ENCODE measurements at regions not wholly inside any gene's neighbourhood (a gene's known extent, or its start where the extent isn't known, plus 50 kb on each side); places are given as distances from the start of the nearest gene placed in this dataset.

DNA sequence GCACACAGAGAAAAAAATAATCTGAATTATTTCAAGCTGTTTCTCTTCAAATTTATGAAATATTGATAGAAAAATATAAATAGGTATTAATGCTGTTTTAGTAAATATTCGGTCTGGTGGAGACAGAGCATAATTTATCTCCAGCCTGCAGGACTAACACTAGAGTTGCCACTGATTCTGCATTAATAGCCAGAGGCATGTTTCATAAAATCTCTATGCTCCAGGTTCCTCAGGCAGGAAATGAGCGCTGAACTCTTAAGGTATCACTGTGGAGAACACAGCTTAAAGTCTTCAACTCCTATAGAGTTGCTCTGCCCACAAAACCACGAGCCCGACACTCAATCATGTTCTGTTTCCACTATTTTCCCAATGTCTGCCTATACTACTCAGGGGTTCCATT is 470.0 kb upstream of the TMPO start:
- Histone ChIP-seq H3K4me1 (no peaks in the 10 kb centered on the region), H3K36me3 (no peaks in the 10 kb centered on the region), H3K27ac (no peak overlapping the region), H3K27me3 (no peaks in the 10 kb centered on the region), H3K9me3 (peaks cover 0 to 10% (median 2%) of the 10 kb centered on the region in 4 donors), H3K4me3 (no peak overlapping the region)
- no peak for DNase-seq (ENCODE audit: low spot score in 2 of 2)
- no peak for TF ChIP-seq POLR2A (IDR thresholded peaks at IDR 0.05)
- TF ChIP-seq EP300 (IDR thresholded peaks at IDR 0.05) = no peak
- TF ChIP-seq, protein P1, sequence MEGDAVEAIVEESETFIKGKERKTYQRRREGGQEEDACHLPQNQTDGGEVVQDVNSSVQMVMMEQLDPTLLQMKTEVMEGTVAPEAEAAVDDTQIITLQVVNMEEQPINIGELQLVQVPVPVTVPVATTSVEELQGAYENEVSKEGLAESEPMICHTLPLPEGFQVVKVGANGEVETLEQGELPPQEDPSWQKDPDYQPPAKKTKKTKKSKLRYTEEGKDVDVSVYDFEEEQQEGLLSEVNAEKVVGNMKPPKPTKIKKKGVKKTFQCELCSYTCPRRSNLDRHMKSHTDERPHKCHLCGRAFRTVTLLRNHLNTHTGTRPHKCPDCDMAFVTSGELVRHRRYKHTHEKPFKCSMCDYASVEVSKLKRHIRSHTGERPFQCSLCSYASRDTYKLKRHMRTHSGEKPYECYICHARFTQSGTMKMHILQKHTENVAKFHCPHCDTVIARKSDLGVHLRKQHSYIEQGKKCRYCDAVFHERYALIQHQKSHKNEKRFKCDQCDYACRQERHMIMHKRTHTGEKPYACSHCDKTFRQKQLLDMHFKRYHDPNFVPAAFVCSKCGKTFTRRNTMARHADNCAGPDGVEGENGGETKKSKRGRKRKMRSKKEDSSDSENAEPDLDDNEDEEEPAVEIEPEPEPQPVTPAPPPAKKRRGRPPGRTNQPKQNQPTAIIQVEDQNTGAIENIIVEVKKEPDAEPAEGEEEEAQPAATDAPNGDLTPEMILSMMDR (IDR thresholded peaks at IDR 0.05) = no peak
- WGBS, 2 donors = 67 to 68% methylated on average over 4 of the region's 4 CpGs

DNA sequence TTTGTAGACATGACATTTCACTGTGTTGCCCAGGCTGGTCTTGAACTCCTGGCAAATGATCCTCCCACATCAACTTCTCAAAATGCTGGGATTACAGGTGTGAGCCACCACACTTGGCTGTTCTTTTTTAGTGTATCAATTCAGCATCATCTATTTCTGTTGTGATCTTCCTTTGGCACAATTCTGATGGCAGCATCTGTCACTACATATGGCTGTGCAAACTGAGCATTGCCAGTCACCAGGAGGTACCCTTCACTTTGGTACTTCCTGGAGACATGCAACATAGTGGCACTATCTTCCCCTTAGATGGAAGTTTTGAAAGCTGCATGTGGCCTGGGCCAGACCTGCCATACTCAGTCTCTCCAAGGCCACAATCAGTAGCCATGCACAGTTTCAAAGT is 467.1 kb upstream of the TMPO start:
- H3K4me3 ChIP-seq = no peak overlapping the region
- no peak for TF ChIP-seq EP300 (IDR thresholded peaks at IDR 0.05)
- no peak for TF ChIP-seq POLR2A (IDR thresholded peaks at IDR 0.05)
- TF ChIP-seq, protein P1 (IDR thresholded peaks at IDR 0.05) = no peak
- H3K27me3 ChIP-seq = no peaks in the 10 kb centered on the region
- no peak for DNase-seq (ENCODE audit: low spot score in 2 of 2)
- H3K36me3 ChIP-seq = no peaks in the 10 kb centered on the region
- no peaks in the 10 kb centered on the region for H3K9me3 ChIP-seq
- H3K4me1 ChIP-seq = no peaks in the 10 kb centered on the region
- H3K27ac ChIP-seq = no peak overlapping the region

DNA sequence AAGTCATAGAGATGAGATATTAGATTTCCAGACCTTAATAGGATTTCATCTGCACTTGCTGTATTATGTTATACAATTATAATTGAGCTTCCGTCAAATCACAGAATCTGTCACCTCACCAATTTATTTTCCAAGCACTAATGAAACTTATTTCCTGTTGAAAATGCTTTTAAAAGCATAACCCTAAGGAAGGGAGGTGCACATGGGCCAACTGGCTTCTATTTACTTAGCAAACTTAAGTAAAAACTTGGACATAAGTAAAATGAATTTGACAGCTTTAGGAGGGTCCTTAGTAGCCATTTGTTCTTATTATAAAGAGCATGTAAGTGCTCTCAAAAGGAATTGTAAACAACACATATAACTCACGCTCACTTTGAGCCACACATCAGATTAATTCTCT is 462.2 kb upstream of the TMPO start:
- Histone ChIP-seq H3K27ac (no peak overlapping the region), H3K4me1 (no peaks in the 10 kb centered on the region), H3K36me3 (no peaks in the 10 kb centered on the region), H3K27me3 (no peaks in the 10 kb centered on the region), H3K9me3 (no peaks in the 10 kb centered on the region), H3K4me3 (no peak overlapping the region)
- TF ChIP-seq, protein P1 (IDR thresholded peaks at IDR 0.05) = no peak
- no peak for TF ChIP-seq POLR2A (IDR thresholded peaks at IDR 0.05)
- no peak for TF ChIP-seq EP300 (IDR thresholded peaks at IDR 0.05)
- 86% methylated on average over 2 of the region's 2 CpGs for WGBS, 2 donors
- no peak for DNase-seq (ENCODE audit: low spot score in 2 of 2)

DNA sequence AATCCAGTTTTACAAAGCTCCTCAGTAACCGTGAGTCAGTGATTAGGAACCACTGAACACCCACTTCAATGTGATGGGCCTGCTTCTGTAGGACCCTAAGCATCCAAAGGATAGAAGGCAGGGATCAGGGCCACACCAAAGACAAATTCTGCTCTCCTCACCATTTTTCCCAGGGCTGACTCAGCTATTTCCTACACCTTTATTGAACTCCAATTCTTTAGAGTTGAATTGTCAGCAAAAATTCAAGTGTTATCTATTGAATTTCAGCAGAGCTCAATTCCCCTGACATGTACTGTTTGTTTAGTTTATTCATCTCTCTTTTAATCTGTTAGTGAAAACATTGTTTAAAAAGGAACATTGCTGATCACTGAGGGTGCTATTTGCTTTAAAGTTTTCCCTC is 457.7 kb upstream of the TMPO start:
- 90 to 93% methylated on average over 1 of the region's 1 CpG for WGBS, 2 donors
- H3K27me3 ChIP-seq = no peaks in the 10 kb centered on the region
- DNase-seq (ENCODE audit: low spot score in 2 of 2) = no peak
- no peak for TF ChIP-seq POLR2A (IDR thresholded peaks at IDR 0.05)
- no peak for TF ChIP-seq EP300 (IDR thresholded peaks at IDR 0.05)
- TF ChIP-seq, protein P1 (IDR thresholded peaks at IDR 0.05) = no peak
- peaks cover 0 to 7% (median 0%) of the 10 kb centered on the region in 4 donors for H3K4me1 ChIP-seq
- no peaks in the 10 kb centered on the region for H3K36me3 ChIP-seq
- H3K4me3 ChIP-seq = no peak overlapping the region
- no peak overlapping the region for H3K27ac ChIP-seq
- H3K9me3 ChIP-seq = no peaks in the 10 kb centered on the region

DNA sequence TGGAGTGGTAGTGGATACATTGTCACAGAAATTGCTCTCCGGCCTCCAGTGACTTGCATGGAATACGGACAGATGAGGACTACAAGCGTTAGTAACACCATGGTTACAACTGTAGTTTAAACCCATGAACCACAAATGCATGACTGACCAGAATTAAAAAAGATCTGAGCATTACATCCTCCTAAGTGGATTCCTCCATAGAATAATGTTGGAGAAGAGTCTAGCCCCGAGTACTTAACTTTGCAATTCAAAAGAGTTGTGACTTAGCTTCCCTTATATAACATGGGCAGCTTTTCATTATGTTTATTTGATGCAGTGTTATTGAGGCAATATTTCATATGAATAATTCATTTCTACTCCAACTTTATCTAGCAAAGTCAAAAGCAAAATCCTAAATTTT is 457.2 kb upstream of the TMPO start:
- no peaks in the 10 kb centered on the region for H3K9me3 ChIP-seq
- peaks cover 0 to 7% (median 0%) of the 10 kb centered on the region in 4 donors for H3K4me1 ChIP-seq
- H3K27ac ChIP-seq = no peak overlapping the region
- DNase-seq (ENCODE audit: low spot score in 2 of 2) = no peak
- WGBS, 2 donors = 91 to 92% methylated on average over 4 of the region's 4 CpGs
- TF ChIP-seq POLR2A (IDR thresholded peaks at IDR 0.05) (no peak), EP300 (IDR thresholded peaks at IDR 0.05) (no peak)
- TF ChIP-seq, protein P1 (IDR thresholded peaks at IDR 0.05) = no peak
- no peaks in the 10 kb centered on the region for H3K36me3 ChIP-seq
- no peak overlapping the region for H3K4me3 ChIP-seq
- no peaks in the 10 kb centered on the region for H3K27me3 ChIP-seq

All from tibial nerve (tissue), 4 donors.